A673 (cell line): ENCODE measurements at regions not wholly inside any gene's neighbourhood (a gene's known extent, or its start where the extent isn't known, plus 50 kb on each side); places are given as distances from the start of the nearest gene placed in this dataset.

ENCODE experiments used
- CTCF ChIP-seq: fragments of 300-800, 200-600 bp; sonication (generic); conservative IDR thresholded peaks from 2 replicates; pipeline ENCODE4 v1.5.1; 2017; ENCODE audit warnings: low read depth, mild to moderate bottlenecking, antibody characterized with exemption, low read length, moderate library complexity, mixed read lengths
- EZH2 ChIP-seq: fragments of 200-600 bp; sonication (generic); IDR thresholded peaks from 2 replicates; pipeline ENCODE4 v1.6.1; 2017; ENCODE audit warnings: borderline replicate concordance, low read depth, mild to moderate bottlenecking, mixed read lengths, antibody characterized with exemption, low read length; ENCODE audit not compliant: poor library complexity, severe bottlenecking

GRCh38 chr18:54479365-54479764, 111.7 kb upstream of the DYNAP start:
- TF ChIP-seq CTCF (no peak), EZH2 (no peak)
